NCI-H2196 treated with DMSO at 0.1 percent for 48 hours (cell line): ENCODE measurements at regions not wholly inside any gene's neighbourhood (a gene's known extent, or its start where the extent isn't known, plus 50 kb on each side); places are given as distances from the start of the nearest gene placed in this dataset.
"Not testable (repeated sequence)": the region's sequence is repeated elsewhere in the genome, so short reads cannot be mapped to it uniquely, and the experiment has no call there.

Source experiments
- DNase-seq: peaks from one replicate; lab custom pipeline; 2025; ENCODE audit not compliant: unreplicated experiment; lab: John Stamatoyannopoulos, UW

GRCh38 chr1:67482733-67483482 is 52.7 kb upstream of the SERBP1 start:
- no peak for DNase-seq

- DNase-seq: no peak
Measured at GRCh38 chr1:67484492-67484891, 54.3 kb upstream of the SERBP1 start.

GRCh38 chr1:67485046-67485811 is 55.0 kb upstream of the SERBP1 start:
- no peak for DNase-seq

- no peak for DNase-seq
Measured at GRCh38 chr1:67489643-67490042, 59.4 kb upstream of the SERBP1 start.

DNA sequence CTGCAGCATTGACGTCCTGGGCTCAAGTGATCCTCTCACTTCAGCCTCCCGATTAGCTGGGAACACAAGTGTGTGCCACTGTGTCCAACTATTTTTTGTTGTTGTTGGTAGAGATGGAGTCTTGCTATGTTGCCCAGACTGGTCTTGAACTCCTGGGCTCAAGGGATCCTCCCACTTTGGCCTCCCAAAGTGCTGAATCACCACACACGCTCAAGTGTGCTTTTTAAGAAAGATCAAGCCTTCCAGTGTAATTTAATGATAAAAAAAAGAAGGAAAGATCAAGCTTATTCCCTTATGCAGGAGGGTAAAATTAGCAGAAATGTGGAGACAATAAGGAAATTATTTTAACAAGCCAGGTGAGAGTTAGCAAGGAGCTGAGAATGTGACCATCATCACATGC is 61.1 kb upstream of the SERBP1 start:
- DNase-seq: no peak

GRCh38 chr1:67493148-67493547 is 62.9 kb upstream of the SERBP1 start:
- DNase-seq: no peak

GRCh38 chr1:67495327-67495726 is 65.1 kb upstream of the SERBP1 start:
- no peak for DNase-seq

- DNase-seq: no peak
Measured at GRCh38 chr1:67496329-67496728, 66.1 kb upstream of the SERBP1 start.

DNA sequence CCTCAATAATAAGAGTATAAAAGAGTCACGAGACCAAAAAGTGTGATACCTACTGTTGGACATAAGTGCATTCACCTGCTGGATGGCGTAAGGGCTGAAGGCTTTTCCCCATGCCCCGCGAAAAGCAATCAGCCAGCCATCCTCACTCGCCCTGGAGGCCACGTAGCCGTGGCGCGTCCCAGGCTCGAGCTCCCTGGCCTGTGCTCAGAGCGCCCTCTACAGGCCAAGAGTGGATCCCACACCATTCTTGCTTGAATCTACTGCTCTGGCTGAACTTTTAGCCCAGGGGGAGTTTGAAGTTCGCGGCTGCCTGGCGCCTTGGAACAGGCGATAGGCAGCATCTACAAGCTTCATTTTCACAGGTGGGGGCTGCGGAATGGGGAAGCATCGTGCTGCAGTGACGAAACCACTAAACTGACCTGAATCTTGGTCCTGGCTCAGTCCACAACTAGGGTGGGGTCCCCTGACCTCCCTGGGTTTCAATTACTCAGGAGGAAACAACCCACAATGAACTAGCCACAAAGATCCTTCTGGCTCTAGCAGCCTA is 70.3 kb upstream of the SERBP1 start:
- peak; percentile 71 for DNase-seq

- no peak for DNase-seq
Measured at GRCh38 chr1:67503974-67504373, 73.8 kb upstream of the SERBP1 start.

- DNase-seq: not testable (repeated sequence)
Measured at GRCh38 chr1:67513392-67514294, 83.4 kb upstream of the SERBP1 start.

DNA sequence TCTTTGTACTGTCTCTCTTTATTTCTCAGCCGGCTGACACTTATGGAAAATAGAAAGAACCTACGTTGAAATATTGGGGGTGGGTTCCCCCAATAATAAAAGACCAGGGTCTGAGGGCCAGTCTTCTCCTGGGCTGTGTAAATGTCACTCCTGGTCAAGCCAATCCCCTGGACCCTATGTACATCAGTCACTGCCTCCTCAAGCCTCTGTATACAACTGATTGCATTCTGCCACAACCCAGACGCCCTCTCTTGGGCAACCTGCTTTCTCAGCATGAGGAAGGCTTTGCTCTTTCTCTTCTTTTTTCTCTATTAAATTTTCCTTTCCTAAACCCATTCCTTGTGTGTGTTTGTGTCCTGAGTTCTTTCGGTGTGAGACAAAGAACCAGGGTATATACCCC is 84.1 kb upstream of the SERBP1 start:
- no peak for DNase-seq

GRCh38 chr1:67514786-67515185 is 84.6 kb upstream of the SERBP1 start:
- DNase-seq: no peak

DNA sequence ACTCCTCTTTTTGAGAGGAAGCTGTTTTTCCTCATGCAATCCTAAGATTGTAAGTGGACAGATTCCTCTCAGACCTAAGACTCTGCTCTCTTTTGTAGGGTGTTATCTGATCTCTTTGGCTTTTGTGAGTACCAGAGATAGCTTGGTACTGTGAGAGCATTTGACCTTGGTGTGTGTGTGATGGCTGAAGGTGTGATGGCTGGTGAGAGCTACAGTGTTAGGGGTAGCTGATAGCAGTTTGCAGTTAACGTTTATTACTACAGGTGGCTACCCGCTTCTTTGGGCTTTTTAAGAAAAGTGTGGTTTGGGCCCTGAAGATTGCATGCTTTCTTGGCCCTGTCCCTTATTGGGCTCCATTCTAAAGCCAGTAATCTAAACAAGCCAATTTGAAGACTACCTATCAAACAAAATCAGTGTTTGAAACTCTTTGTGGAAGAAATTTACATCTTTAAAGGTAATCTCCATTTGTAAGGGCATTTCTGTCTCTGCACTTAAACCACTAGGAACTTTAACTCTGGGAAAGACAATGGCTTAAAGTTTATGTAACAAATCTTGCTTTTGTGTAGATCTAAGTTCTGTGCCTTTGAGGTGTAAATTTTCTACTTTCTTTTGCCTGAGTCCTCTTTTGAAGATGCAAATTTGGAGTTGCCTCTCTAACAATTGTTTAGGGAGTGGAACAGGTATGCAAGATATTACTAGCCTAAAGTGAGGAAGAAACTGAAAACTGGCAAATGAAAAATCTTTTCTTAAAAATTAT is 85.3 kb upstream of the SERBP1 start:
- no peak for DNase-seq

DNA sequence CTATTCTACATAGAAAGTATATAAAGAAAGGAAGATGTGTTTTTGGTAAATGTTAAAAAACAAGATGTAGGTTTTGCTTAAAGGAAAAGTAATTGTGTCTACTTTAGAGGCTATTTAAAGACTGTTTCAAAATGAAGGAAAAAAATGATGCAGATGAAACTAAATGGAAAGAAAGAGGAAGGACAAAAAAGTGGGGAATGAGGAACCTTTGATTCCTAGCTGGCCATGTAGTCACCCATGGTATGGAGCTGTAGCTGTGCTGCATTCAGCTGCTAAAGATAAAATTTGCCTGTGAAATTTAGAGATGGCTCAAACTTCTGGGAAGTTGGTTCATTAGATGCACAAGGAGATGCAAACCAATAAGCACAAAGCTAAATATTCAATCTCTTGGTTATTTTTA is 86.8 kb upstream of the SERBP1 start:
- no peak for DNase-seq

GRCh38 chr1:67522001-67522441 is 91.8 kb upstream of the SERBP1 start:
- no peak for DNase-seq

DNA sequence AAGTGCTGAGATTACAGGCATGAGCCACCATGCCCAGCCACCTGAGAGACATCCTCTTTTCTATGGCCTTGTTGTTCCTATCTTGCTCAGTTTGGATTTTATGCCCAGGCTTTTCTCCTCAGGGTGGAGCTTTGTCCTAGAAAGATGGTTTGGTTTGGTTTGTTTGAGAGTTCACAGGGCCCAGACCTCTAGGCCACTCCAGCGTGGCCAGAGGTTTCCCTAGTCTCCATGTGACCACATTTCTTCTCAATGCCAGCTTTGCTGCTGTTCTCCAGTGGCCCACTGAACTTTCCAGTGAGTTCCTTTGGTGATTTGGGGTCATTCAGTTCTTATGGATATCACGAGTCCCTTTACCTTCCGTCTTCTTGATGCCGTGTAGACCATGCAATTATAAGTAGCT is 92.6 kb upstream of the SERBP1 start:
- DNase-seq: no peak

- no peak for DNase-seq
Measured at GRCh38 chr1:67524143-67525052, 94.2 kb upstream of the SERBP1 start.

DNA sequence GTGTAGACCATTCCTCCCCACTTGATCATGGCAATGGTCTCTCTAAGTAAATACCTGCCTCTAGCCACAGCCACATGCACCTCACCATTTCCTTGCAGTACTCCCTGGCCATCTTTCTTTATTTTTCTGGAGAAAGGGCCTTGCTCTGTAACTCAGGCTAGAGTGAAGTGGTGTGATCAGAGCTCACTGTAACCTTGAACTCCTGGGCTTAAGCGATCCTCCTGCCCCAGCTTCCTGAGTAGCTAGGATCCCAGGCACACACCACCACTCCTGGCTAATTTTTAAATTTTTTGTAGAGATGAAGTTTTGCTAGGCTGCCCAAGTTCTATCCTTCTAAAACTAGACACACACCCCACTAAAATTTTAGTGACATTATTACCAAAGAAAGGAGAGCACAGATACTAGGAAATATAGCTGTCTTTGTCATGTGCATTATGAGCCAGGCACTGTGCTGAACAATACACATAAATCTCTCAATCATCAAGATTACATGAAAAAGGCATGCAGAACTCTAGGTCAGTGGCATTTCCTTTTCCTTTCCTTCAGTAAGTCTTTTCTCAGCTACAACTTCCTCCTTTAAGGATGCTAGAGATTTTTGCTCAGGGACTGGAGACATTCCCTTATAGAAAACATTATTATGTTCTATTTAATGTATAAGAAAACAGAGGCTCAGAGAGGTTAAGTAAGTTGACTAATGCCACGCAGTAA is 95.0 kb upstream of the SERBP1 start:
- no peak for DNase-seq
